CD4-positive, alpha-beta T cell treated with Interleukin-6 for 4 hours (primary cell): ENCODE measurements at regions not wholly inside any gene's neighbourhood (a gene's known extent, or its start where the extent isn't known, plus 50 kb on each side); places are given as distances from the start of the nearest gene placed in this dataset.

Source experiments
- DNase-seq: peaks from one replicate; pipeline ENCODE4 v3.0.0-alpha.2; 2020; ENCODE audit warnings: mixed read lengths

DNA sequence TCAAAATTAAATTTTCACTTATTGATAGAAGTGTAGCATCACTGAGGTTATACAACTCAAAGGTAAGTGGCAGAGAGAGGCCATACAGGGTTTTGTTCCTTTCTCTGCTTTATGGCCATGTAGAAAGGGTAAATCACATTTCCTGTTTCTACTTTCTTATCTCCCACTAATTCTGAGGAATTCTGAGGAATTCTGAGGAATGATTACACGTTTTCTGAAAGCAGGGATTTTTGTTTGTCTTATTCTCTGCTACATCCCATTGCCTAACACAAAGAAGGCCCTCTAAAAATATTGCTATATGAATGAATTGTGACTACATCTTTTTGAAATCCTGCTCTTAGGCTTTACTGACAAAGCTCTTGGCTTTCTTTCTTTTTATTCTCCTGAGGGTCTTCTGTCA is 516.9 kb upstream of the ZNF608 start:
- no peak for DNase-seq

DNA sequence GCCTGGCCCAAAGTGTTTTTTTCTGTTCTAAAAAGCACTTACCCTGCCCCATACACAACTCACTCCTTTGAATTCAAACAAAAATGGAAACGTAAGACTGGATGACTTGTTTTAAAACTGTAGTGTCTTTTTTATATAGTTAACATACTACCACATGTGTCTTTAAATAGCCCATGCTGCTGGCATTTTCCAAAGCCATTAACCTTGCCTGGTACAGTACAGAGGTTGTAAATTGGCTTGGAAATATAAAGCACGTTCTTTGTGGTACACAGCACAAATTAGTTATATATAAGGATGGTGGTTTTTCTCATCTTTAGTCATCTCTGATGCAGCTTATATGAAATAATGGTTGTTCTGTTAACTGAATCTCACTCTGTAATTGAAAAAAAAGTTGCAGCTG is 519.7 kb upstream of the ZNF608 start:
- DNase-seq = no peak

DNA sequence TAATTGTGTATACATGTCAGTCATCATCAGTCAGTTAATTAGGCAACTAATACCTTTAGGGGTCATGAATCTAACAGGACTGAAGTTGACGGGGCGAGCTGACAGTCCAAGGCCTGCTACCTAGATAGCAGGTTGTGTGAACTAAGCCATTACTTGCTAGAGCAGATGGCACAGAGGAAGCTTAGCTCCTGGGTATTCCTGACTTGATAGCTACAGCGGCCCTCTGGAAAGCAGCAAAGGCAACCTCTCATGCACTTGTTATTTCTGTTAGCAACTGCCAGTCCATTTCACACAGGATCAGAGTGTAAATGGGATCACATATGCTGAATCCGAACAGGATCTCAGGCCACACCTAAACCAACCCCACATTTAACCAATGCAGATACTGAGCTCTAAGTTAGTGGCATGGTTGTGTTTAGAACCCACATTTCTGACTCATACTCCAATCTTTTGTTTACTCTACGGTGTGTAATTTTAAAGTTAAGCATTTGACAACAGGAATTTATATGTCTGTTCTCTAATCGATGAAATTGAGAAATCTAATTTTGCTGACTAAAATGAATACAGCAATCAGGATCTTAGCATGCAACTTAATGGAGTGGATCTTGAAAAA is 521.3 kb upstream of the ZNF608 start:
- no peak for DNase-seq

DNA sequence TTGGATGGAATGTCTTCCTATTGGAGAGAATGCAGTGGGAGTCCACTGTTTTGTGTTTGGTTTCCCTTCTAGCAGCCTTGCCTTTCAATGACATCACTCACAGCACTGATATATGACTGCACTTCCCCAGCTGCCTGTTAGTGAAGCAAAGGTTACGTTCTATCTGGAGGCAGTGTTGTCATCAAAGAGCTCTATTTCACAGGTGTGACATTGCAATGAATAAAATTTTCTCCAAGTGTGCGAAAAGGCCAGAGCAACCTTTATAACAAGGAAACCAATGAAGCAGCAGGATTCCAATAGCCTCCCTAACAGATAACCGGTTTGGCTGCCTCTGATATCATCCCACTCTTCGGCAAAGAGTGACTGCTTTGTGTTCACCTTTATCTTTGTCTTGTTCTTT is 523.5 kb upstream of the ZNF608 start:
- no peak for DNase-seq

GRCh38 chr5:125272357-125272756 is 525.9 kb upstream of the ZNF608 start:
- DNase-seq = no peak

- no peak for DNase-seq
Observed at GRCh38 chr5:125274211-125274610, 527.8 kb upstream of the ZNF608 start.

GRCh38 chr5:125274938-125275724 is 528.7 kb upstream of the ZNF608 start:
- no peak for DNase-seq

GRCh38 chr5:125275725-125276090 is 529.3 kb upstream of the ZNF608 start:
- no peak for DNase-seq

DNA sequence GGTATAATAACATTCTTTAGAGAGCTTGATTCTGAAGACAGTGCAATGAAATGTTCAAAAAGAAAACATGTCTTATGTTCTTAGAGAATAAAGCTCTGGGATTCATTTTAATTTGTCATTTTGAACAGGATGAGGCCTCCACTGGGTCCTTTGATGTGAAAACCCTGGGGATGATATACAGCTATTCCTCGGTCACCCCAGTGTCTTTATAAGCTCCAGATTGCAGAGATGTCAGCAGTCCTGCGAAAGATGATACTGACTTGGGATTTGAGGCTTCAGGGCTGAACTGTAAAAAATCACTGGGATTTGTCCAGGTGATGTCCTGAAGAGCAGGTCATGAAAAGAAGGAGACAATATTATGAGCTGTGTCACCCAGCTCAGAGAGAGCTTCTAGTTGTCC is 529.7 kb upstream of the ZNF608 start:
- DNase-seq = no peak

DNA sequence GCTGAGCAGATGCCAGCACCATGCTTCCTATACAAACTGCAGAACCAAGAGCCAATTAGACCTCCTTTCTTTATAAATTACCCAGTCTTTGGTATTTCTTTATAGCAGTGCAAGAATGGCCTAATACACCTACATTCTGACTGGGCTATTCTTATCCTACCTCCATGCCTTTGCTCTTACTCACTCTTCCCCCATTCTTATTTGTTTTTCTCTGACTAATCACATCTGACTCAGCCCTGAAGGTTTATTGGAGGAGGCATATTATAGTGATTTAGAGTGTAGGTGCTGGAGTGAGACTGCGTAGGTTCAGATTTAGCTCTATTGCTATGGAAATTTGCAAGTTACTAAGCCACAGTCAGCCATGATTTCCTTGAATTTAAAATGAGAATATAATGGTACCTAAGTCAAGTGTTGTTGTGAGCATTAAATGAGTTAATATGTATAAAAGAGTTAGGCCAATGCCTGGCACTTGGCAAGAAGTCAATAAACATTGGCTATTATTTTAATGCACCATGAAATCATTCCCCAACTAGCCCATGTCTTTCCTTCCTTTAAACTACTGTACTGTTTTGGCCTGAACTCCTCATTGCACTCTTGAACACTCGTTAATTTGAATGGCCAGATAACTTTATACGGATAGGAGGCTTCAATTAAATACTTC is 531.2 kb upstream of the ZNF608 start:
- DNase-seq = no peak

- DNase-seq = no peak
Observed at GRCh38 chr5:125278711-125279110, 532.3 kb upstream of the ZNF608 start.

DNA sequence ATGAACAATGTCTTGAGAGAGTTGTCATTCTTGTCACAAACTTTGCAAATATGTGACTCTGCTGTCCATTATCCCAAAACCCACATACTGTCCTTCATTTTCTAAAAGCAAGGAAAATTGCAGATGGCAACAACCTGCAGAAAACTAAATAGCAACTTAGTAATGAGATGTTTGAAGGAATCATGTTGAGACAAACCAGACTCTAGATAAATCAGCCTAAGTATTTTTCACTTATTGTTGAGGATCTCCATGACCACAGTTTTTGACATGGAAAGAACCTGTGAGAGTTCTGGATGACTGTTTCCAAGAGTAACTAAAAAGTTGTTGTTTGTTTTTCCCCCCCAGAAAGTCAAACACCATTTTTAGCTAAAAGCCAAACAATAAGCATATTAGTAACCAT is 535.2 kb upstream of the ZNF608 start:
- no peak for DNase-seq

- DNase-seq = no peak
Observed at GRCh38 chr5:125283372-125283771, 536.9 kb upstream of the ZNF608 start.

DNA sequence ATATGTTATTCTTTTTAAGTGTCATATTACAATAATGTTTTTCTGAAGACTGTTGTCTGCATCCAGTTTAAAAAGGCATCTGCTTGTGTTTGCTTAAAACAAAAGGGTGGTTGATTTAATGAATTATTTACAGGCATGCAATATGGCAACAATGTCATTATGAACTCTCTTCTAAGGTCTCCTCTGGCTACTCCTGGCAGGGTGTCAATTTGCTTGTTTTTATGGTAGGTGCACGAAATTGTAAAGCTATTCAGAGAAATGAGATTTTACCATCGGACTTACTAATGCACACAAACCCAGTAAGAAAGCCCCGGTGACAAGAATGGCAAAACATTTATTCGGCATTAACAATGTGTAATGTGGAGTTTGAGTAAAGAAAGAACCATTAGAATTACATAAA is 539.8 kb upstream of the ZNF608 start:
- no peak for DNase-seq

DNA sequence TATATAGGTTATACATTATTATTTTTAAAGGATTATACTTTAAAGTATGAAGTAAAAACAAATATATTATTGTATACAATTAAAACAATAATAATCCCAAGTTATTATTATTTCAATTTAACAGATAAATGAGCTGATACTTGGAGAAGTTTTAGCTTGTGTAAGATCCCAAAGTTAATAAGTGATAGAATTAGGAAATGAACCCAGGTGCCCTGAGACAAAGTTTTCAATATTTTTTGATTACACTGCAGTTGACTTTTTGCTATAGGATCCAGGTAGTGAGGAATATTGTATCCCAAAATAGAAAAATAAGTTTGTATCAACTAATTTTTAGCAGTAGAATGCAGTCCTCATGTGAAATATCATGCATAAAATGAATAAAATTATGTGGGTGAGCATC is 543.2 kb upstream of the ZNF608 start:
- no peak for DNase-seq

GRCh38 chr5:125290935-125291334 is 544.5 kb upstream of the ZNF608 start:
- DNase-seq = no peak

DNA sequence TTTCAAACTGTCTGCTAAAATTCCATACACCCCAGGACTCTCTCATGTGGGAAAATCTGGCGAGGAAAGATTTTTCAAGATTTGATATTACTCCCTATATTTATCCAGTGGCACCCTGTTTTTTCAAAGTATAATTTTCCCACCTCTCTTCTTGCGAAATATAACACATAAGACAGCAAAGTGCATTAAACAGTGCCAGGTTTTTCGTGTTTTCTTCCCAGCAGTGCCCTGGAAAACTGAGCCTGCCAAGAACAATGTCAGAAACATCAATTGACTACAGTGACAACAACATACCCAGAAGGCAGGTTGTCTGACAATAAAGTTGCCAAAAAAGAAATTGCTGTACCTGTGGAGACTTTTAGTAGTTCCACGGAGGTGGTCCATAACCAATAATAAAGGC is 545.0 kb upstream of the ZNF608 start:
- no peak for DNase-seq

DNA sequence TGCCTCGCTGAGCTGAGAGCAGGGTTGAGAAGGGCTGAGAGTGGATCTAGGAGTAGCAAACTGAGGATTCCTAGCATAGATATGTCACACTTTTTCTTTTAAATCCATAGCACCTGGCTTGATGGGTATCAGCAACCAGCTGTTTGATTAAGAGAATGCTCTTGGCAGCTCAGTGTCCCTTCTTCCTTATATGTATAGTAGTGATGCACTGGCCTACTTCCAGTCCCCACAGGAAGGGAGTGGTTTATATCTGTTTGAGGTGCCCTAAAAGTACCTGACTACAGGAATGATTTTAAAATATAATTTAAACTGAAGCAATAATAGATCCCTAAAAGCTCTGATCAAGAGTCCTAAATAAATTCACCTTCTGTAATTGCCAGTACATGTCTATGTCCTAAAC is 546.8 kb upstream of the ZNF608 start:
- DNase-seq = no peak

DNA sequence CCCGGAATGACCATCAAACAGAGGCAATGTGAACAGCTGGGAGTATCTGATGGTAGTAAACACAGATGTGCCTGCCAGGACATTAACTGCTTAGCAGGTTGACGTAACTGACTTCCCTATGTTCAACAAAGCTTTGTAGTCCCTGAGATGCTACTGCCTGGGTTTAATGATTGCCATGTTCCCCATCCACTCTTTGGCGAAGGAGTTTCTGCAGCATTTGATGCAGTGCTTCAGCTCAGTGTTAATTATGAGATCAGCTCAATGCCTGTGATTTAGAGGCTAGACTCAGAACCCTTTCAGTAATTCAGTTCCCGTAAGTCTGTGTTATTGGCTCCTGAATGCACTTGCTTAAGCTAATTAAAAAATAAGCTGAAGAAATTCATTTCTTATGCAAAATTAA is 547.3 kb upstream of the ZNF608 start:
- DNase-seq = no peak

GRCh38 chr5:125294844-125295243 is 548.4 kb upstream of the ZNF608 start:
- no peak for DNase-seq

DNA sequence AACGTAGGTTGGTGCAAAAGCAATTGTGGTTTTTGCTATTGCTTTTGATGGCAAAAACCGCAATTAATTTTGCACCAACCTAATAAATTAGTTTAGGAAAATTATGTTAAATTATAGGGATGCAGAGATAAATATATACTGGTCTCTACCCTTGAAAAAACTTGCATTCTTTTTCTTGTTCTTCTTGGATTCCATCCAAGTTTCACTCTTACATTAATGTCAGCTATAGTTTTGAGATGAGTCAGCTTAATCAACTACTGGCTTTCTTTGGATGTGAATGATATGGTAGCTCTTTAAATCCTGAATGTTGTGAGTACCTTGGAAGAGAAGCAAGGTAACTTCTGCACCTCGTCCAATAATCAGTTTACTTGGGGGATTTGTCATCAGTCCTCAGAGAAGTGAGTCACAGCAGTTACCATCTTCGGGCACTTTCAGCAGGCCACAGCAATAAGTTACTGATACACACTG is 549.0 kb upstream of the ZNF608 start:
- no peak for DNase-seq

DNA sequence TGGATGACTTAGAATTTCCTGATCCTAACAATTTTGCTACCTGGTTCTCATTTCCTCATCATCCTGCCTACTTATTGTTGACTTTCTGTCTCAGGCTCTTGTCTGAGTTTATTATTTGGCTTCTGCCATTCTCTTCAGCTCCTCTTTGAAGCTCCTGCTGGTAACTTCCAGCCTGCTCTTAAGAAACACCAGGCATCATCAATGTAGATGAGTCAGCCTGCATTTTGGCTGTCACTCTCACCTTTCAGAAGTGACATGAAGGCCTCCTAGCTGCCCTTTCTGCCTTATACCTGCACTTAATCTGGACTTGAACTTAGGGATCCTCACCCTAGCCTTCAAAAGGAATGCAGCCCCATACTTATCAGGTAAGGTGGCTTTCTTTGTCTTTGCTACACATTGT is 551.8 kb upstream of the ZNF608 start:
- DNase-seq = no peak

DNA sequence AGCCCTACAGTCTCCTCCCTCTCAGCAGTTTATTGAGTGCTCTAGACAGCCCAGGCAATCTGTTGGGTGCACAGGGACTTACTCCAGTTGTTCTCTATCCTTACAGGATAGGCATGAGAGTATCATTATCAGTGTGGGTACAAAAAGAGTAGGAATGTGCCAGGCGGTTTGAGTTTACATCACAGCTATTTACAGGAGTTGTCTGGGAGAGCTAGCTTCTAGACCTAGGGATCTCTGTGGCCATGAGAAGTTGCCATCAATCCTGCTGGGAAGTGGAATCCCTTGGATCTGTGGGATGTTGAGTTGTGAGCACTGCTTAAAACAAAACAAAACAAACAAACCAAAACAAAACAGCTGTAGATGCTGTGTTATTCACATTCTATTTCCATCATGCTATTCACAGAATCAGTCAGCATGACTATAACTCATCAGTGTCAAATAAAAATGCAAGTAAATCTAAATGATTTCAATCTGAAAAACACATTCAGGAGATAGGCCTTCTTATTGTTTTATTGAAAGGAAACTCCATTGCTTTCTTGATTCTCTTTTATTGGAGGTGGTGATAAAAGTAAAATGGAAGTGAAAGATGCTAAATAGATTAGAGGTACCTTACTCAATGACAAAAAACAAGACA is 552.4 kb upstream of the ZNF608 start:
- no peak for DNase-seq

GRCh38 chr5:125301711-125302110 is 555.3 kb upstream of the ZNF608 start:
- no peak for DNase-seq
